HEK293 (cell line): ENCODE measurements at regions not wholly inside any gene's neighbourhood (a gene's known extent, or its start where the extent isn't known, plus 50 kb on each side); places are given as distances from the start of the nearest gene placed in this dataset.

Source experiments
- CTCF ChIA-PET: fragments of 350-600 bp; formaldehyde crosslinking; extraction: SDS; loops from one replicate; lab custom pipeline; 2021; ENCODE audit warnings: antibody characterized with exemption; lab: Yijun Ruan, JAX
- POLR2A ChIA-PET: fragments of 300-600 bp; formaldehyde crosslinking; extraction: SDS; loops from one replicate; lab custom pipeline; 2020; ENCODE audit warnings: antibody characterized with exemption, inconsistent platforms; lab: Yijun Ruan, JAX
- H3K27ac ChIP-seq: fragments of 200-500 bp; sonication (Bioruptor generic); 2 replicates; pipeline ENCODE4 v1.5.1; 2014; ENCODE audit warnings: low read depth, low read length, control low read depth, inconsistent platforms; ENCODE audit errors: extremely low read depth
- H3K36me3 ChIP-seq, 2 experiments: fragments of 200-500 bp in 1 of 2; sonication (Bioruptor generic) in 1 of 2; 1 replicate in 1 of 2; 2 replicates in 1 of 2; pipeline ENCODE4 v1.5.1; 2014 to 2017; ENCODE audit warnings: inconsistent platforms in 2 of 2, low read length in 2 of 2; ENCODE audit not compliant: control insufficient read depth in 2 of 2, insufficient read depth in 1 of 2
- H3K4me1 ChIP-seq: fragments of 200-500 bp; sonication (Bioruptor generic); 2 replicates; pipeline ENCODE4 v1.5.1; 2014; ENCODE audit warnings: mild to moderate bottlenecking, low read length, inconsistent platforms; ENCODE audit not compliant: control insufficient read depth, insufficient read depth
- H3K4me3 ChIP-seq: 2 replicates; pipeline ENCODE4 v1.5.1; 2011; ENCODE audit warnings: low read depth, mild to moderate bottlenecking, control low read depth, low read length, moderate library complexity
- H3K9me3 ChIP-seq: fragments of 200-500 bp; sonication (Bioruptor generic); 2 replicates; pipeline ENCODE4 v1.5.1; 2014; ENCODE audit warnings: low read depth, low read length, inconsistent platforms; ENCODE audit not compliant: control insufficient read depth, insufficient read depth
- GLIS2 ChIP-seq: fragments of 450-650 bp; formaldehyde crosslinking; IDR thresholded peaks from 2 replicates; pipeline ENCODE4 v1.5.1; 2016; ENCODE audit warnings: missing biosample characterization, missing genetic modification characterization
- SALL2 ChIP-seq: fragments of 450-650 bp; formaldehyde crosslinking; IDR thresholded peaks from 2 replicates; pipeline ENCODE4 v1.5.0; 2017; ENCODE audit warnings: missing biosample characterization, mild to moderate bottlenecking, missing genetic modification characterization, borderline replicate concordance
- SCRT1 ChIP-seq: fragments of 450-650 bp; formaldehyde crosslinking; IDR thresholded peaks from 2 replicates; pipeline ENCODE4 v1.5.1; 2016; ENCODE audit warnings: missing biosample characterization, missing genetic modification characterization, borderline replicate concordance
- ZBTB17 ChIP-seq: fragments of 450-650 bp; formaldehyde crosslinking; IDR thresholded peaks from 2 replicates; pipeline ENCODE4 v1.5.1; 2016; ENCODE audit warnings: missing biosample characterization, missing genetic modification characterization
- ZBTB48 ChIP-seq: fragments of 450-650 bp; formaldehyde crosslinking; IDR thresholded peaks from 2 replicates; pipeline ENCODE4 v1.5.1; 2016; ENCODE audit warnings: missing biosample characterization, missing genetic modification characterization
- ZNF121 ChIP-seq: fragments of 450-650 bp; formaldehyde crosslinking; IDR thresholded peaks from 2 replicates; pipeline ENCODE4 v1.5.1; 2016; ENCODE audit warnings: missing biosample characterization, missing genetic modification characterization
- ZNF138 ChIP-seq: fragments of 450-650 bp; formaldehyde crosslinking; IDR thresholded peaks from 2 replicates; pipeline ENCODE4 v1.5.1; 2016; ENCODE audit warnings: missing biosample characterization, missing genetic modification characterization, borderline replicate concordance
- ZNF23 ChIP-seq: fragments of 450-650 bp; formaldehyde crosslinking; IDR thresholded peaks from 2 replicates; pipeline ENCODE4 v1.5.1; 2016; ENCODE audit warnings: missing biosample characterization, missing genetic modification characterization, borderline replicate concordance
- ZNF248 ChIP-seq: fragments of 450-650 bp; formaldehyde crosslinking; IDR thresholded peaks from 2 replicates; pipeline ENCODE4 v1.5.1; 2017; ENCODE audit warnings: missing biosample characterization, missing genetic modification characterization
- ZNF266 ChIP-seq: fragments of 450-650 bp; formaldehyde crosslinking; IDR thresholded peaks from 2 replicates; pipeline ENCODE4 v1.5.1; 2016; ENCODE audit warnings: missing biosample characterization, missing genetic modification characterization, low read depth
- ZNF274 ChIP-seq, 2 experiments: fragments of 200-500 bp in 1 of 2; fragments of 450-650 bp in 1 of 2; sonication (Bioruptor generic) in 1 of 2; formaldehyde crosslinking in 1 of 2; IDR thresholded peaks; 2 replicates each; pipeline versions ENCODE4 v1.5.1 to v1.6.1; 2014 to 2016; ENCODE audit warnings: borderline replicate concordance in 1 of 2, inconsistent platforms in 1 of 2, low read length in 1 of 2, missing biosample characterization in 1 of 2, missing genetic modification characterization in 1 of 2
- ZNF311 ChIP-seq: fragments of 450-650 bp; formaldehyde crosslinking; IDR thresholded peaks from 2 replicates; pipeline ENCODE4 v1.5.1; 2017; ENCODE audit warnings: missing biosample characterization, missing genetic modification characterization, borderline replicate concordance
- ZNF416 ChIP-seq: fragments of 450-650 bp; formaldehyde crosslinking; IDR thresholded peaks from 2 replicates; pipeline ENCODE4 v1.5.1; 2016; ENCODE audit warnings: missing biosample characterization, missing genetic modification characterization
- ZNF571 ChIP-seq: fragments of 450-650 bp; formaldehyde crosslinking; IDR thresholded peaks from 2 replicates; pipeline ENCODE4 v1.5.0; 2017; ENCODE audit warnings: missing biosample characterization, missing genetic modification characterization
- ZNF629 ChIP-seq: fragments of 450-650 bp; formaldehyde crosslinking; IDR thresholded peaks from 2 replicates; pipeline ENCODE4 v1.5.1; 2017; ENCODE audit warnings: missing biosample characterization, missing genetic modification characterization
- ZNF664 ChIP-seq: fragments of 450-650 bp; formaldehyde crosslinking; IDR thresholded peaks from 2 replicates; pipeline ENCODE4 v1.5.1; 2016; ENCODE audit warnings: missing biosample characterization, missing genetic modification characterization
- TF ChIP-seq, protein P1 (sequence below): fragments of 450-650 bp; formaldehyde crosslinking; IDR thresholded peaks from 2 replicates; pipeline ENCODE4 v1.5.1; 2016; ENCODE audit warnings: missing biosample characterization, missing genetic modification characterization, borderline replicate concordance
- TF ChIP-seq, protein P2 (sequence below): fragments of 450-650 bp; formaldehyde crosslinking; IDR thresholded peaks from 2 replicates; pipeline ENCODE4 v1.5.1; 2016; ENCODE audit warnings: missing biosample characterization, missing genetic modification characterization
- TF ChIP-seq, protein P3 (sequence below): fragments of 450-650 bp; formaldehyde crosslinking; IDR thresholded peaks from 2 replicates; pipeline ENCODE4 v1.5.1; 2016; ENCODE audit warnings: missing biosample characterization, missing genetic modification characterization
- TF ChIP-seq, protein P4 (sequence below): fragments of 450-650 bp; formaldehyde crosslinking; IDR thresholded peaks from 2 replicates; pipeline ENCODE4 v1.5.1; 2016; ENCODE audit warnings: missing biosample characterization, missing genetic modification characterization

DNA sequence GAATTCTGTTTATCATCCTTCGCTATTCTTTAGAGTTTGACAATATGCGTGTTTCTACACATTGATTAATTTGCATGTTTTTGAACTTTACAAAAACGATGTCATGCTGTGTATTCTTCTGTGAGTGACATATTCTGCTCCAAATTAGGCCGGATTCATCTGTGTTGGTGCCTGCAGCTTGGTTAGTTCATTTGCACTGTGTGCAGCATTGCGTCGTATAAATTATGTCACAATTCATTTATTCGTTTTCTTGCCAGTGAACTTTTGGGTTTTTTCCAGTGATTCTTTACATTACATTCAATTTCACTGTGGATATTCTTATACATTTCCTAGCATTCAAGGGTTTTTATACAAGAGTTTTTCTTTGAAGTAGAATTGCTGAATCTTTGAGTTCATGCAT, 118.3 kb downstream of the KCNF1 start:
- Histone ChIP-seq H3K4me3 (no peak overlapping the region), H3K36me3 (no peaks in the 10 kb centered on the region), H3K9me3 (no peaks in the 10 kb centered on the region), H3K27ac (no peak overlapping the region), H3K4me1 (no peaks in the 10 kb centered on the region)
- CTCF ChIA-PET, result no interaction called here
- POLR2A ChIA-PET, result no interaction called here
- TF ChIP-seq ZNF629 (tag by site-specific recombination), result no peak
- no peak for TF ChIP-seq ZNF311 (tag by site-specific recombination)
- TF ChIP-seq, all 188 proteins: peak for 0

DNA sequence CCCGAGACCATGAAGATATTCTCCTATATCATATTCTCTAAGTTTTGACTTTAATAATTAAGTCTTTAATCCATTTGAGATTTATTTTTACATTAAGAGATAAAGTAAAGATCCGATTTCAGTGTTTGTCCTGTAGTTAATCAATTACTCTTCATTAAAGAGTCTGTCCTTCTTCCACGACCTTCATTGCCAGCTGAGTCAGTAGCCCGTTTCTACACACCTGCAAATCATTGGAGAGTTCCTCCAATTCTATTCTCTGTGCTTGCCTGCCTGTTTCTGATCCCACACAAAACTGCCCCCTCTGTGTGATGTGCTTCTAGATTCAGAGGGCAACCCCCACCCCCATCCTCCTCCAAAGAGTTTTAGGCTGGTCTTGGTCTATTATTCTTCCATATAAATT, 119.2 kb downstream of the KCNF1 start:
- Histone ChIP-seq H3K4me3 (no peak overlapping the region), H3K4me1 (no peaks in the 10 kb centered on the region), H3K36me3 (no peaks in the 10 kb centered on the region), H3K9me3 (no peaks in the 10 kb centered on the region), H3K27ac (no peak overlapping the region)
- CTCF ChIA-PET, result interaction anchor here (0.7 to 1.0 kb wide), 2 partner anchors 41 to 724 kb away, joined by 3 read pairs; no protein-coding TSS in a partner anchor
- POLR2A ChIA-PET, result no interaction called here
- TF ChIP-seq, protein P1, sequence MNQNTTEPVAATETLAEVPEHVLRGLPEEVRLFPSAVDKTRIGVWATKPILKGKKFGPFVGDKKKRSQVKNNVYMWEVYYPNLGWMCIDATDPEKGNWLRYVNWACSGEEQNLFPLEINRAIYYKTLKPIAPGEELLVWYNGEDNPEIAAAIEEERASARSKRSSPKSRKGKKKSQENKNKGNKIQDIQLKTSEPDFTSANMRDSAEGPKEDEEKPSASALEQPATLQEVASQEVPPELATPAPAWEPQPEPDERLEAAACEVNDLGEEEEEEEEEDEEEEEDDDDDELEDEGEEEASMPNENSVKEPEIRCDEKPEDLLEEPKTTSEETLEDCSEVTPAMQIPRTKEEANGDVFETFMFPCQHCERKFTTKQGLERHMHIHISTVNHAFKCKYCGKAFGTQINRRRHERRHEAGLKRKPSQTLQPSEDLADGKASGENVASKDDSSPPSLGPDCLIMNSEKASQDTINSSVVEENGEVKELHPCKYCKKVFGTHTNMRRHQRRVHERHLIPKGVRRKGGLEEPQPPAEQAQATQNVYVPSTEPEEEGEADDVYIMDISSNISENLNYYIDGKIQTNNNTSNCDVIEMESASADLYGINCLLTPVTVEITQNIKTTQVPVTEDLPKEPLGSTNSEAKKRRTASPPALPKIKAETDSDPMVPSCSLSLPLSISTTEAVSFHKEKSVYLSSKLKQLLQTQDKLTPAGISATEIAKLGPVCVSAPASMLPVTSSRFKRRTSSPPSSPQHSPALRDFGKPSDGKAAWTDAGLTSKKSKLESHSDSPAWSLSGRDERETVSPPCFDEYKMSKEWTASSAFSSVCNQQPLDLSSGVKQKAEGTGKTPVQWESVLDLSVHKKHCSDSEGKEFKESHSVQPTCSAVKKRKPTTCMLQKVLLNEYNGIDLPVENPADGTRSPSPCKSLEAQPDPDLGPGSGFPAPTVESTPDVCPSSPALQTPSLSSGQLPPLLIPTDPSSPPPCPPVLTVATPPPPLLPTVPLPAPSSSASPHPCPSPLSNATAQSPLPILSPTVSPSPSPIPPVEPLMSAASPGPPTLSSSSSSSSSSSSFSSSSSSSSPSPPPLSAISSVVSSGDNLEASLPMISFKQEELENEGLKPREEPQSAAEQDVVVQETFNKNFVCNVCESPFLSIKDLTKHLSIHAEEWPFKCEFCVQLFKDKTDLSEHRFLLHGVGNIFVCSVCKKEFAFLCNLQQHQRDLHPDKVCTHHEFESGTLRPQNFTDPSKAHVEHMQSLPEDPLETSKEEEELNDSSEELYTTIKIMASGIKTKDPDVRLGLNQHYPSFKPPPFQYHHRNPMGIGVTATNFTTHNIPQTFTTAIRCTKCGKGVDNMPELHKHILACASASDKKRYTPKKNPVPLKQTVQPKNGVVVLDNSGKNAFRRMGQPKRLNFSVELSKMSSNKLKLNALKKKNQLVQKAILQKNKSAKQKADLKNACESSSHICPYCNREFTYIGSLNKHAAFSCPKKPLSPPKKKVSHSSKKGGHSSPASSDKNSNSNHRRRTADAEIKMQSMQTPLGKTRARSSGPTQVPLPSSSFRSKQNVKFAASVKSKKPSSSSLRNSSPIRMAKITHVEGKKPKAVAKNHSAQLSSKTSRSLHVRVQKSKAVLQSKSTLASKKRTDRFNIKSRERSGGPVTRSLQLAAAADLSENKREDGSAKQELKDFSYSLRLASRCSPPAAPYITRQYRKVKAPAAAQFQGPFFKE, result no peak
- TF ChIP-seq GLIS2 (tag by site-specific recombination) (no peak), ZNF266 (no peak), SALL2 (tag by site-specific recombination) (no peak), ZNF664 (tag by site-specific recombination) (no peak), ZBTB17 (tag by site-specific recombination) (no peak), ZNF121 (no peak), ZNF416 (tag by site-specific recombination) (no peak), ZNF571 (tag by site-specific recombination) (no peak), ZBTB48 (tag by site-specific recombination) (no peak), ZNF248 (no peak), ZNF274 (IDR thresholded peaks at IDR 0.05; ENCODE audit: low read length) (no peak), ZNF274 (tag by site-specific recombination; IDR thresholded peaks at IDR 0.05; ENCODE audit: borderline replicate concordance) (no peak), ZNF23 (tag by site-specific recombination) (no peak), ZNF138 (tag by site-specific recombination) (no peak), SCRT1 (tag by site-specific recombination) (no peak)
- TF ChIP-seq, protein P2, sequence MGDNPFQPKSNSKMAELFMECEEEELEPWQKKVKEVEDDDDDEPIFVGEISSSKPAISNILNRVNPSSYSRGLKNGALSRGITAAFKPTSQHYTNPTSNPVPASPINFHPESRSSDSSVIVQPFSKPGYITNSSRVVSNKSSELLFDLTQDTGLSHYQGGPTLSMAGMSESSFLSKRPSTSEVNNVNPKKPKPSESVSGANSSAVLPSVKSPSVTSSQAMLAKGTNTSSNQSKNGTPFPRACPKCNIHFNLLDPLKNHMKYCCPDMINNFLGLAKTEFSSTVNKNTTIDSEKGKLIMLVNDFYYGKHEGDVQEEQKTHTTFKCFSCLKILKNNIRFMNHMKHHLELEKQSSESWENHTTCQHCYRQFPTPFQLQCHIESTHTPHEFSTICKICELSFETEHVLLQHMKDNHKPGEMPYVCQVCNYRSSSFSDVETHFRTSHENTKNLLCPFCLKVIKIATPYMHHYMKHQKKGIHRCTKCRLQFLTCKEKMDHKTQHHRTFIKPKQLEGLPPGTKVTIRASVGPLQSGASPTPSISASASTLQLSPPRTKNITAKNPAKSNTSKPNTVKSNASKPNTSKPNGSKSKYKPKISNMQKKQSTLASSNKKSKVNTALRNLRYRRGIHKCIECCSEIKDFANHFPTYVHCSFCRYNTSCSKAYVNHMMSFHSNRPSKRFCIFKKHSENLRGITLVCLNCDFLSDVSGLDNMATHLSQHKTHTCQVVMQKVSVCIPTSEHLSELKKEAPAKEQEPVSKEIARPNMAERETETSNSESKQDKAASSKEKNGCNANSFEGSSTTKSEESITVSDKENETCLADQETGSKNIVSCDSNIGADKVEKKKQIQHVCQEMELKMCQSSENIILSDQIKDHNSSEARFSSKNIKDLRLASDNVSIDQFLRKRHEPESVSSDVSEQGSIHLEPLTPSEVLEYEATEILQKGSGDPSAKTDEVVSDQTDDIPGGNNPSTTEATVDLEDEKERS (tag by site-specific recombination), result no peak
- TF ChIP-seq, protein P3, sequence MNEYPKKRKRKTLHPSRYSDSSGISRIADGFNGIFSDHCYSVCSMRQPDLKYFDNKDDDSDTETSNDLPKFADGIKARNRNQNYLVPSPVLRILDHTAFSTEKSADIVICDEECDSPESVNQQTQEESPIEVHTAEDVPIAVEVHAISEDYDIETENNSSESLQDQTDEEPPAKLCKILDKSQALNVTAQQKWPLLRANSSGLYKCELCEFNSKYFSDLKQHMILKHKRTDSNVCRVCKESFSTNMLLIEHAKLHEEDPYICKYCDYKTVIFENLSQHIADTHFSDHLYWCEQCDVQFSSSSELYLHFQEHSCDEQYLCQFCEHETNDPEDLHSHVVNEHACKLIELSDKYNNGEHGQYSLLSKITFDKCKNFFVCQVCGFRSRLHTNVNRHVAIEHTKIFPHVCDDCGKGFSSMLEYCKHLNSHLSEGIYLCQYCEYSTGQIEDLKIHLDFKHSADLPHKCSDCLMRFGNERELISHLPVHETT (tag by site-specific recombination), result no peak
- TF ChIP-seq, protein P4, sequence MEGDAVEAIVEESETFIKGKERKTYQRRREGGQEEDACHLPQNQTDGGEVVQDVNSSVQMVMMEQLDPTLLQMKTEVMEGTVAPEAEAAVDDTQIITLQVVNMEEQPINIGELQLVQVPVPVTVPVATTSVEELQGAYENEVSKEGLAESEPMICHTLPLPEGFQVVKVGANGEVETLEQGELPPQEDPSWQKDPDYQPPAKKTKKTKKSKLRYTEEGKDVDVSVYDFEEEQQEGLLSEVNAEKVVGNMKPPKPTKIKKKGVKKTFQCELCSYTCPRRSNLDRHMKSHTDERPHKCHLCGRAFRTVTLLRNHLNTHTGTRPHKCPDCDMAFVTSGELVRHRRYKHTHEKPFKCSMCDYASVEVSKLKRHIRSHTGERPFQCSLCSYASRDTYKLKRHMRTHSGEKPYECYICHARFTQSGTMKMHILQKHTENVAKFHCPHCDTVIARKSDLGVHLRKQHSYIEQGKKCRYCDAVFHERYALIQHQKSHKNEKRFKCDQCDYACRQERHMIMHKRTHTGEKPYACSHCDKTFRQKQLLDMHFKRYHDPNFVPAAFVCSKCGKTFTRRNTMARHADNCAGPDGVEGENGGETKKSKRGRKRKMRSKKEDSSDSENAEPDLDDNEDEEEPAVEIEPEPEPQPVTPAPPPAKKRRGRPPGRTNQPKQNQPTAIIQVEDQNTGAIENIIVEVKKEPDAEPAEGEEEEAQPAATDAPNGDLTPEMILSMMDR (tag by site-specific recombination), result no peak
